ENCODE measurements at regions not wholly inside any gene's neighbourhood (a gene's known extent, or its start where the extent isn't known, plus 50 kb on each side); places are given as distances from the start of the nearest gene placed in this dataset.

- no peak for TF ChIP-seq CTCF (IDR thresholded peaks at IDR 0.05)
- TF ChIP-seq POLR2A (IDR thresholded peaks at IDR 0.05; ENCODE audit: low read depth) = no peak
- no peak for TF ChIP-seq POLR2AphosphoS5 (IDR thresholded peaks at IDR 0.05)
- no peak for TF ChIP-seq EP300 (IDR thresholded peaks at IDR 0.05)
Observed at GRCh38 chr3:76715426-76715825, 324.5 kb upstream of the ROBO2 start.

Measured in esophagus muscularis mucosa (tissue), 4 donors.